ENCODE measurements at regions not wholly inside any gene's neighbourhood (a gene's known extent, or its start where the extent isn't known, plus 50 kb on each side); places are given as distances from the start of the nearest gene placed in this dataset.

DNA sequence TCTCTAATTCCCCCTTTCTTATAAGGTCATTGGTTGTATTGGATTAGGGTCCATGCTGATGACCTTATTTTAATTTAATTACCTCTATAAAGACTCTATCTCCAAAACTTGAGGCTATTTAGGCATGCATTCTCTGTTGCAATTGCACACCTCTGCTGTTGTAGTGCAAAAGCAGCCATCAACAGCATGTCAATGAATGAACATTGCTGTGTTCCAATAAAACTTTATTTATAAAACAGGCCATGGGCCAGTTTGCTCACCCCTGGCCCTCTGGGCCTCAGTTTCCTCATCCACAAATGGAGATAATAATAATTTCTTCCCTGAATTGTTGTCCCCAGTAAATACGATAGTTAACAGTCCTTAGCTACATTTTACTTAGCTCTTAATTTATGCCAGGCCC is 100.4 kb upstream of the USP24 start:
- no peak for ATAC-seq
- no peak overlapping the region for H3K9ac ChIP-seq (ENCODE audit: insufficient read depth, low read depth, low read length)
- H3K27ac ChIP-seq (ENCODE audit: extremely low read length, insufficient read depth, low read length), result no peak overlapping the region
- no peak overlapping the region for H3K4me2 ChIP-seq (ENCODE audit: low read depth, low read length)
- CTCF ChIA-PET (ENCODE audit: low intra/inter-chr PET ratio, low total read pairs), result no interaction called here
- TF ChIP-seq MZF1 (CRISPR knock-in tag; IDR thresholded peaks at IDR 0.05; ENCODE audit: borderline replicate concordance) (no peak), ISX (CRISPR knock-in tag; conservative IDR thresholded peaks at IDR 0.05) (no peak), MEIS1 (CRISPR knock-in tag; IDR thresholded peaks at IDR 0.05; ENCODE audit: borderline replicate concordance) (no peak), CENPX (CRISPR knock-in tag; IDR thresholded peaks at IDR 0.05) (no peak), NCOA2 (CRISPR knock-in tag; IDR thresholded peaks at IDR 0.05) (no peak), ZNF136 (CRISPR knock-in tag; IDR thresholded peaks at IDR 0.05; ENCODE audit: low read depth) (no peak)
- TF ChIP-seq, protein P1, sequence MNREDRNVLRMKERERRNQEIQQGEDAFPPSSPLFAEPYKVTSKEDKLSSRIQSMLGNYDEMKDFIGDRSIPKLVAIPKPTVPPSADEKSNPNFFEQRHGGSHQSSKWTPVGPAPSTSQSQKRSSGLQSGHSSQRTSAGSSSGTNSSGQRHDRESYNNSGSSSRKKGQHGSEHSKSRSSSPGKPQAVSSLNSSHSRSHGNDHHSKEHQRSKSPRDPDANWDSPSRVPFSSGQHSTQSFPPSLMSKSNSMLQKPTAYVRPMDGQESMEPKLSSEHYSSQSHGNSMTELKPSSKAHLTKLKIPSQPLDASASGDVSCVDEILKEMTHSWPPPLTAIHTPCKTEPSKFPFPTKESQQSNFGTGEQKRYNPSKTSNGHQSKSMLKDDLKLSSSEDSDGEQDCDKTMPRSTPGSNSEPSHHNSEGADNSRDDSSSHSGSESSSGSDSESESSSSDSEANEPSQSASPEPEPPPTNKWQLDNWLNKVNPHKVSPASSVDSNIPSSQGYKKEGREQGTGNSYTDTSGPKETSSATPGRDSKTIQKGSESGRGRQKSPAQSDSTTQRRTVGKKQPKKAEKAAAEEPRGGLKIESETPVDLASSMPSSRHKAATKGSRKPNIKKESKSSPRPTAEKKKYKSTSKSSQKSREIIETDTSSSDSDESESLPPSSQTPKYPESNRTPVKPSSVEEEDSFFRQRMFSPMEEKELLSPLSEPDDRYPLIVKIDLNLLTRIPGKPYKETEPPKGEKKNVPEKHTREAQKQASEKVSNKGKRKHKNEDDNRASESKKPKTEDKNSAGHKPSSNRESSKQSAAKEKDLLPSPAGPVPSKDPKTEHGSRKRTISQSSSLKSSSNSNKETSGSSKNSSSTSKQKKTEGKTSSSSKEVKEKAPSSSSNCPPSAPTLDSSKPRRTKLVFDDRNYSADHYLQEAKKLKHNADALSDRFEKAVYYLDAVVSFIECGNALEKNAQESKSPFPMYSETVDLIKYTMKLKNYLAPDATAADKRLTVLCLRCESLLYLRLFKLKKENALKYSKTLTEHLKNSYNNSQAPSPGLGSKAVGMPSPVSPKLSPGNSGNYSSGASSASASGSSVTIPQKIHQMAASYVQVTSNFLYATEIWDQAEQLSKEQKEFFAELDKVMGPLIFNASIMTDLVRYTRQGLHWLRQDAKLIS (CRISPR knock-in tag; IDR thresholded peaks at IDR 0.05), result no peak
- TF ChIP-seq, protein P2, sequence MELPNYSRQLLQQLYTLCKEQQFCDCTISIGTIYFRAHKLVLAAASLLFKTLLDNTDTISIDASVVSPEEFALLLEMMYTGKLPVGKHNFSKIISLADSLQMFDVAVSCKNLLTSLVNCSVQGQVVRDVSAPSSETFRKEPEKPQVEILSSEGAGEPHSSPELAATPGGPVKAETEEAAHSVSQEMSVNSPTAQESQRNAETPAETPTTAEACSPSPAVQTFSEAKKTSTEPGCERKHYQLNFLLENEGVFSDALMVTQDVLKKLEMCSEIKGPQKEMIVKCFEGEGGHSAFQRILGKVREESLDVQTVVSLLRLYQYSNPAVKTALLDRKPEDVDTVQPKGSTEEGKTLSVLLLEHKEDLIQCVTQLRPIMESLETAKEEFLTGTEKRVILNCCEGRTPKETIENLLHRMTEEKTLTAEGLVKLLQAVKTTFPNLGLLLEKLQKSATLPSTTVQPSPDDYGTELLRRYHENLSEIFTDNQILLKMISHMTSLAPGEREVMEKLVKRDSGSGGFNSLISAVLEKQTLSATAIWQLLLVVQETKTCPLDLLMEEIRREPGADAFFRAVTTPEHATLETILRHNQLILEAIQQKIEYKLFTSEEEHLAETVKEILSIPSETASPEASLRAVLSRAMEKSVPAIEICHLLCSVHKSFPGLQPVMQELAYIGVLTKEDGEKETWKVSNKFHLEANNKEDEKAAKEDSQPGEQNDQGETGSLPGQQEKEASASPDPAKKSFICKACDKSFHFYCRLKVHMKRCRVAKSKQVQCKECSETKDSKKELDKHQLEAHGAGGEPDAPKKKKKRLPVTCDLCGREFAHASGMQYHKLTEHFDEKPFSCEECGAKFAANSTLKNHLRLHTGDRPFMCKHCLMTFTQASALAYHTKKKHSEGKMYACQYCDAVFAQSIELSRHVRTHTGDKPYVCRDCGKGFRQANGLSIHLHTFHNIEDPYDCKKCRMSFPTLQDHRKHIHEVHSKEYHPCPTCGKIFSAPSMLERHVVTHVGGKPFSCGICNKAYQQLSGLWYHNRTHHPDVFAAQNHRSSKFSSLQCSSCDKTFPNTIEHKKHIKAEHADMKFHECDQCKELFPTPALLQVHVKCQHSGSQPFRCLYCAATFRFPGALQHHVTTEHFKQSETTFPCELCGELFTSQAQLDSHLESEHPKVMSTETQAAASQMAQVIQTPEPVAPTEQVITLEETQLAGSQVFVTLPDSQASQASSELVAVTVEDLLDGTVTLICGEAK (IDR thresholded peaks at IDR 0.05), result 0 out of 2 replicates have a peak, but pooled peaks have one; percentile 22
- TF ChIP-seq, protein P2 (CRISPR knock-in tag; IDR thresholded peaks at IDR 0.05), result peak; percentile 71; the same call in 1 of the 2 replicates
- H3K4me1 ChIP-seq (ENCODE audit: insufficient read depth, low read length), result peaks cover 15% of the 10 kb centered on the region
- no peaks in the 10 kb centered on the region for H3K36me3 ChIP-seq (replicated peaks in 1 of 2; ENCODE audit: control insufficient read depth in 1 of 2, insufficient read depth in 2 of 2, low read length in 2 of 2)
- peaks cover 0 to 7% of the 10 kb centered on the region in 2 experiments; a peak in 2 of 5 replicates for H3K27me3 ChIP-seq (ENCODE audit: control insufficient read depth in 1 of 2, insufficient read depth in 2 of 2, low read length in 2 of 2)
- in situ Hi-C loops (cut with HindIII; ENCODE audit: extremely low pct_ligation_motif_present, low pct_unique_long_range_greater_than_20kb), result no loop called here
- 55% methylated on average over 1 of the region's 1 CpG for WGBS (ENCODE audit: low lambda C conversion rate)
- no peaks in the 10 kb centered on the region for H3K9me3 ChIP-seq (ENCODE audit: low read length)
- POLR2A ChIA-PET, result no interaction called here
- intact Hi-C loops (cut with micrococcal nuclease; ENCODE audit: unreplicated experiment), result no loop called here
- H3K79me2 ChIP-seq (ENCODE audit: insufficient read depth, low read length), result no peaks in the 10 kb centered on the region
- DNase-seq (ENCODE audit: low spot score), result no peak
- FAIRE-seq, result no peak
- H4K20me1 ChIP-seq (ENCODE audit: insufficient read depth, low read length), result no peaks in the 10 kb centered on the region
- no peak overlapping the region for H2AFZ ChIP-seq (ENCODE audit: low read length)
- no peak overlapping the region for H3K4me3 ChIP-seq (replicated peaks in 1 of 3; ENCODE audit: insufficient read depth in 1 of 3, low read depth in 2 of 3, low read length in 3 of 3)
- no TSS peak for BruUV-seq (replicated peaks)
